Thyroid gland (tissue), 4 donors: ENCODE measurements at regions not wholly inside any gene's neighbourhood (a gene's known extent, or its start where the extent isn't known, plus 50 kb on each side); places are given as distances from the start of the nearest gene placed in this dataset.

ENCODE experiments used
- CTCF ChIP-seq, 6 experiments: fragments of 200-600 bp in 3 of 6; fragments of 450-650 bp in 3 of 6; sonication (generic) in 3 of 6; IDR thresholded peaks; one replicate each; pipeline ENCODE4 v1.5.1; 2016 to 2019; ENCODE audit warnings: antibody characterized with exemption in 6 of 6, mild to moderate bottlenecking in 2 of 6, inconsistent platforms in 1 of 6, moderate library complexity in 1 of 6
- POLR2A ChIP-seq, 2 donors: fragments of 450-650 bp; IDR thresholded peaks; one replicate each; pipeline ENCODE4 v1.6.1; 2017; ENCODE audit warnings: antibody characterized with exemption in 2 of 2, mild to moderate bottlenecking in 2 of 2, moderate library complexity in 1 of 2

- no peak for TF ChIP-seq CTCF (IDR thresholded peaks at IDR 0.05)
- TF ChIP-seq POLR2A (IDR thresholded peaks at IDR 0.05): no peak
Observed at GRCh38 chr14:94686511-94687160, 74.4 kb downstream of the SERPINA3 start.
